IMR-90 (cell line): ENCODE measurements at regions not wholly inside any gene's neighbourhood (a gene's known extent, or its start where the extent isn't known, plus 50 kb on each side); places are given as distances from the start of the nearest gene placed in this dataset.

Source experiments
- ATAC-seq: fragments of 200-7000 bp; cut with Tn5 transposase; 2 replicates; pipeline ENCODE4 v1.9.1; 2020; ENCODE audit warnings: low read depth, mild to moderate bottlenecking, moderate library complexity
- BruUV-seq: library from RNA; stranded (reverse); fragments of 400-500 nt; replicated peaks from 2 replicates; lab custom pipeline; 2021; lab: Mats Ljungman, UMichigan
- CTCF ChIA-PET: fragments of 300-600 bp; formaldehyde crosslinking; extraction: SDS; loops from one replicate; lab custom pipeline; 2021; ENCODE audit warnings: antibody characterized with exemption; lab: Yijun Ruan, JAX
- POLR2A ChIA-PET: fragments of 300-600 bp; sonication (Branson Sonifier 250); formaldehyde crosslinking; loops from one replicate; lab custom pipeline; 2022; ENCODE audit warnings: antibody characterized with exemption; ENCODE audit not compliant: unreplicated experiment; lab: Charles Lee
- DNase-seq: peaks from one replicate; pipeline ENCODE4 v3.0.0; 2013
- H2AFZ ChIP-seq: replicated peaks from 2 replicates; pipeline ENCODE3; 2013; ENCODE audit warnings: low read length, mild to moderate bottlenecking; ENCODE audit not compliant: poor library complexity
- H2AK5ac ChIP-seq: 2 replicates; pipeline ENCODE4 v1.6.1; 2013; ENCODE audit warnings: low read depth, low read length, inconsistent platforms
- H2AK9ac ChIP-seq: replicated peaks from 2 replicates; pipeline ENCODE3; 2013; ENCODE audit warnings: mild to moderate bottlenecking, low read depth, low read length, moderate library complexity; ENCODE audit not compliant: poor library complexity
- H2BK120ac ChIP-seq: 2 replicates; pipeline ENCODE4 v1.6.1; 2013; ENCODE audit warnings: low read depth, low read length, inconsistent platforms
- H2BK15ac ChIP-seq: 3 replicates; pipeline ENCODE4 v1.6.1; 2013; ENCODE audit warnings: low read depth, low read length, inconsistent platforms
- H2BK20ac ChIP-seq: 2 replicates; pipeline ENCODE4 v1.6.1; 2013; ENCODE audit warnings: low read depth, mild to moderate bottlenecking, inconsistent platforms, low read length, moderate library complexity
- H2BK5ac ChIP-seq: 2 replicates; pipeline ENCODE4 v1.6.1; 2013; ENCODE audit warnings: mild to moderate bottlenecking, low read depth, low read length, inconsistent platforms; ENCODE audit not compliant: poor library complexity, severe bottlenecking
- H3K14ac ChIP-seq: replicated peaks from 2 replicates; pipeline ENCODE4 v1.6.1; 2013; ENCODE audit warnings: low read depth, low read length, inconsistent platforms
- H3K18ac ChIP-seq: 2 replicates; pipeline ENCODE4 v1.6.1; 2013; ENCODE audit warnings: low read depth, low read length, control low read depth
- H3K23ac ChIP-seq: 2 replicates; pipeline ENCODE4 v1.6.1; 2013; ENCODE audit warnings: low read depth, low read length, inconsistent platforms
- H3K27ac ChIP-seq: 2 replicates; pipeline ENCODE4 v1.5.1; 2013; ENCODE audit warnings: mild to moderate bottlenecking, control low read depth, low read length; ENCODE audit not compliant: insufficient read depth
- H3K27me3 ChIP-seq: 2 replicates; pipeline ENCODE4 v1.6.1; 2013; ENCODE audit warnings: low read length; ENCODE audit not compliant: control insufficient read depth, insufficient read depth
- H3K36me3 ChIP-seq: 2 replicates; pipeline ENCODE4 v1.6.1; 2013; ENCODE audit warnings: low read length, mixed read lengths; ENCODE audit not compliant: control insufficient read depth, insufficient read depth
- H3K4ac ChIP-seq: 2 replicates; pipeline ENCODE4 v1.6.1; 2013; ENCODE audit warnings: low read depth, low read length, inconsistent platforms
- H3K4me1 ChIP-seq: 2 replicates; pipeline ENCODE4 v1.6.1; 2013; ENCODE audit warnings: low read length, mixed read lengths; ENCODE audit not compliant: control insufficient read depth, insufficient read depth
- H3K4me2 ChIP-seq: 2 replicates; pipeline ENCODE4 v1.6.1; 2013; ENCODE audit warnings: low read depth, mild to moderate bottlenecking, control low read depth, low read length, moderate library complexity
- H3K4me3 ChIP-seq: 2 replicates; pipeline ENCODE4 v1.5.1; 2013; ENCODE audit warnings: low read depth, mild to moderate bottlenecking, control low read depth, low read length, moderate library complexity; ENCODE audit not compliant: insufficient read depth
- H3K56ac ChIP-seq: 2 replicates; pipeline ENCODE4 v1.6.1; 2013; ENCODE audit warnings: low read length, inconsistent platforms; ENCODE audit not compliant: insufficient read depth; ENCODE audit errors: extremely low read depth
- H3K79me1 ChIP-seq, 2 experiments: 2 replicates each; pipeline ENCODE4 v1.6.1; 2013; ENCODE audit warnings: low read length in 2 of 2, inconsistent platforms in 1 of 2, low read depth in 1 of 2
- H3K9ac ChIP-seq: 2 replicates; pipeline ENCODE4 v1.6.1; 2013; ENCODE audit warnings: low read depth, low read length, control low read depth
- H3K9me1 ChIP-seq: 2 replicates; pipeline ENCODE4 v1.6.1; 2013; ENCODE audit warnings: low read length, inconsistent platforms; ENCODE audit not compliant: insufficient read depth
- H3K9me3 ChIP-seq: 2 replicates; pipeline ENCODE4 v1.6.1; 2013; ENCODE audit warnings: low read length; ENCODE audit not compliant: control insufficient read depth, insufficient read depth
- H4K20me1 ChIP-seq: 2 replicates; pipeline ENCODE4 v1.6.1; 2013; ENCODE audit warnings: low read length, inconsistent platforms; ENCODE audit not compliant: insufficient read depth
- H4K5ac ChIP-seq: 2 replicates; pipeline ENCODE4 v1.6.1; 2013; ENCODE audit warnings: mild to moderate bottlenecking, low read depth, low read length, control low read depth
- H4K8ac ChIP-seq, 2 experiments: 2 replicates each; pipeline ENCODE4 v1.6.1; 2013; ENCODE audit warnings: low read depth in 2 of 2, low read length in 2 of 2, control low read depth in 1 of 2, inconsistent platforms in 1 of 2
- H4K91ac ChIP-seq: 2 replicates; pipeline ENCODE4 v1.6.1; 2013; ENCODE audit warnings: low read depth, low read length, inconsistent platforms; ENCODE audit not compliant: insufficient read depth
- SMC3 ChIP-seq: fragments of 150-350 bp; IDR thresholded peaks from 2 replicates; pipeline ENCODE4 v1.6.1; 2016; ENCODE audit warnings: low read depth, mild to moderate bottlenecking, antibody characterized with exemption, low read length, moderate library complexity
- WGBS, 2 experiments: methylation state at CpG; one replicate each; pipeline versions ENCODE4 v1.1.5 to v1.1.7; 2013; ENCODE audit warnings: missing lambda C conversion rate in 2 of 2; ENCODE audit not compliant: insufficient read length in 1 of 2; ENCODE audit errors: extremely low coverage in 2 of 2; 5-methylcytosine and 5-hydroxymethylcytosine counted together
- dilution Hi-C: fragments of 300-500 bp; cut with HindIII; formaldehyde crosslinking; loops from one replicate; pipeline ENCODE4 v1.14.3; 2018; ENCODE audit warnings: low sequenced_read_pairs; ENCODE audit not compliant: unreplicated experiment
- in situ Hi-C: fragments of 300-500 bp; cut with MboI; formaldehyde crosslinking; loops from 3 replicates; pipeline ENCODE4 v1.14.3; 2019; ENCODE audit warnings: low sequenced_read_pairs, inconsistent platforms, mixed read lengths
- intact Hi-C: fragments of 100-400 bp; cut with micrococcal nuclease; formaldehyde crosslinking; loops from 2 replicates; pipeline ENCODE4 v1.10.0; 2022

GRCh38 chr5:76016258-76016657 lies 66.9 kb upstream of the SV2C start:
- H2BK5ac ChIP-seq, result no peak overlapping the region
- H4K8ac ChIP-seq, result no peak overlapping the region
- no peak overlapping the region for H2AK5ac ChIP-seq
- ATAC-seq (no peak), DNase-seq (no peak)
- no peak overlapping the region for H2AFZ ChIP-seq
- dilution Hi-C loops (no loop called here), intact Hi-C loops (no loop called here), in situ Hi-C loops (no loop called here)
- H3K18ac ChIP-seq, result no peak overlapping the region
- H3K27ac ChIP-seq, result no peak overlapping the region
- no CpG with 5 or more reads among the region's 1 CpG for WGBS, 2 experiments
- H3K4me3 ChIP-seq, result no peak overlapping the region
- H3K4ac ChIP-seq, result no peak overlapping the region
- H2BK20ac ChIP-seq, result no peak overlapping the region
- H3K9me3 ChIP-seq, result peaks cover 2% of the 10 kb centered on the region; the same call in 1 of the 2 replicates
- no peak overlapping the region for H3K9ac ChIP-seq
- ChIA-PET CTCF (interaction anchor here (0.6 kb wide), 1 partner anchor 170 kb away, joined by 3 read pairs; no protein-coding TSS in a partner anchor), POLR2A (no interaction called here)
- no peaks in the 10 kb centered on the region for H3K4me1 ChIP-seq
- no peaks in the 10 kb centered on the region for H3K79me1 ChIP-seq
- no peak overlapping the region for H3K23ac ChIP-seq
- H3K36me3 ChIP-seq, result no peaks in the 10 kb centered on the region
- H4K20me1 ChIP-seq, result no peaks in the 10 kb centered on the region
- H3K56ac ChIP-seq, result no peak overlapping the region
- H4K91ac ChIP-seq, result no peak overlapping the region
- no peak overlapping the region for H2AK9ac ChIP-seq
- TF ChIP-seq SMC3, result no peak
- no peaks in the 10 kb centered on the region for H3K9me1 ChIP-seq
- H3K14ac ChIP-seq, result no peak overlapping the region
- H2BK120ac ChIP-seq, result no peak overlapping the region
- no peaks in the 10 kb centered on the region for H3K27me3 ChIP-seq
- no TSS peak for BruUV-seq
- no peak overlapping the region for H4K5ac ChIP-seq
- H2BK15ac ChIP-seq, result no peak overlapping the region
- H3K4me2 ChIP-seq, result no peak overlapping the region
